GM18499 (cell line): ENCODE measurements at regions not wholly inside any gene's neighbourhood (a gene's known extent, or its start where the extent isn't known, plus 50 kb on each side); places are given as distances from the start of the nearest gene placed in this dataset.

Experiments
- ATAC-seq: cut with Tn5 transposase; IDR thresholded peaks from one replicate; pipeline ENCODE4 v1.9.1; 2021; ENCODE audit warnings: moderate number of reproducible peaks; ENCODE audit not compliant: insufficient read depth, unreplicated experiment

GRCh38 chr14:34007902-34008301 is 57.0 kb upstream of the EGLN3 start:
- ATAC-seq: no peak

DNA sequence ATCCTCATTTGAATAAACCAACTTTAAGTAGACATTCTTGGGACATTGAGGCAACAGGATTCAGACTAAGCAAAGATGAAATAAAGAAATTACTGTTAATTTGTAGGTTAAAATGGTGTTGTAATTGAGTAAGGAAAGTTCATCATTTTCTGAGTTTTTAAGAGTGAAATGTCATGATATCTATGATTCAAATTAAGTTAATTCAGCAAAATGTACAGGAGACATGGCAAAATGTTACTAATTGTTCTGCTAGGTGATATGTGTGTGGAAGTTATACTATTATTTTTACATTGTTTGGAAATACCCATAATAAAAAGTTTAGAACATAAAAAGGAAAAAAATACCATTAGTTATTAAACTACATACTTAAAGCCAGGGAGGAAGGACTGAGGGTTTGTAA is 55.0 kb upstream of the EGLN3 start:
- no peak for ATAC-seq

GRCh38 chr14:34004881-34005280 is 54.0 kb upstream of the EGLN3 start:
- ATAC-seq: no peak

DNA sequence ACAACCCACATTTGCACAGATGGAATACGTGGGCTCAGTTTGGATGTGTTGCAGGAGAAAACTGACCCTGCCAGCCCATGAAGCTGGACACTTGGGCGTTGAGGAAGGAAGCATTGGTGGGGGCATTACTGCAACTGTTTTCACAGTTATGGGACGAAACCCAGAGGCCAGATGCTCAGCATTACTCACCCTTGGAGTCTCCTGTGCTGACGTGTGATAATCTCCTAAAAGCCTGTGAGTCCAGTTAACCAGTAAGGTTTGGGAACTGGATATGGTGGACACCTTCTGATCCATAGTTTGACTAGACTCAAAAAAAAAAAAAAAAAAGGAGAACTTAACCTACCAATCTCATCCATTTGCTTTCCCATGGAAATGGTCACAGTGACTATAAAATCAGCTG is 52.8 kb upstream of the EGLN3 start:
- ATAC-seq: no peak

DNA sequence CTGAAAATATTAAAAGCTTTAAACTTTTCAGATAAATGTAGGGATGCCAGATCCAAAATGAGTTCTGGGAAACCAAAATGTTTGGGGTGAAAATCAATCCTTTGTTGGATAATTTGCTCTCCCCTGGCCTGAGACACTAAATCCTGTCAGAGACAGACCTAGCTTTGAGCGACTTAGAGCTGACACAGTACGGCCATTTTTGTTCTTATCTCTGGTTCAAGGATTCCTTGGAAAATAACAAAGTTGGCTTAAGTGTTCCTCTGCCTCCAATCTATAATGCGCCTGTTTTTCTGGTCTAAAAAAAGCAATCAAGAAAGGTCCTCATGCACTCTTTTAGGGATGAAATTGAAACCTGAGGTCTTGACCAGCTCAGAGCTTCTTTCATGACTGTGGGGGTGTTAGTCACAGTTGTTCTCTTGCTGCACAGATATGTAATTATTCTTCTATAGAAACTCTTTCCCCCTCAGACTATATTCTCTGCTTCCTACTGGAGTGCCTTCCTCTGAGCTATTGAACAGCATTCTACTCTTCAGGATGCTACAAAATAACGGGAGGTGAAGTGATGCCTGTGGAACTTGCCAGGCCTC is 52.3 kb upstream of the EGLN3 start:
- no peak for ATAC-seq
